COLO829 (cell line): ENCODE measurements at regions not wholly inside any gene's neighbourhood (a gene's known extent, or its start where the extent isn't known, plus 50 kb on each side); places are given as distances from the start of the nearest gene placed in this dataset.
A peak's percentile ranks its signal among the peaks of the same experiment; 100 is the strongest.
"Not testable (repeated sequence)": the region's sequence is repeated elsewhere in the genome, so short reads cannot be mapped to it uniquely, and the experiment has no call there.

ENCODE experiments used
- DNase-seq: peaks from one replicate; pipeline ENCODE4 v3.0.0; 2012; ENCODE audit warnings: low spot score

GRCh38 chr2:228793116-228793515 lies 478.0 kb downstream of the PID1 start:
- DNase-seq: no peak

- no peak for DNase-seq
Measured at GRCh38 chr2:228786901-228787300, 484.2 kb downstream of the PID1 start.

GRCh38 chr2:228782281-228782680 lies 488.8 kb downstream of the PID1 start:
- DNase-seq: no peak

GRCh38 chr2:228777855-228778355 lies 493.2 kb downstream of the PID1 start:
- no peak for DNase-seq

- DNase-seq: no peak
Measured at GRCh38 chr2:228774548-228774947, 496.5 kb downstream of the PID1 start.

- DNase-seq: no peak
Measured at GRCh38 chr2:228771774-228772173, 499.3 kb downstream of the PID1 start.

GRCh38 chr2:228771315-228771714 lies 499.8 kb downstream of the PID1 start:
- DNase-seq: no peak

GRCh38 chr2:228768818-228769217 lies 502.3 kb downstream of the PID1 start:
- peak; percentile 36 for DNase-seq

- DNase-seq: not testable (repeated sequence)
Measured at GRCh38 chr2:228768141-228768540, 502.9 kb downstream of the PID1 start.

GRCh38 chr2:228767196-228767595 lies 503.9 kb downstream of the PID1 start:
- no peak for DNase-seq

GRCh38 chr2:228763379-228763981 lies 507.6 kb downstream of the PID1 start:
- no peak for DNase-seq

- DNase-seq: no peak
Measured at GRCh38 chr2:228762565-228762964, 508.5 kb downstream of the PID1 start.

- not testable (repeated sequence) for DNase-seq
Measured at GRCh38 chr2:228755661-228756060, 515.4 kb downstream of the PID1 start.

GRCh38 chr2:228747483-228747882 lies 523.6 kb downstream of the PID1 start:
- DNase-seq: no peak

GRCh38 chr2:228738671-228739380 lies 532.3 kb downstream of the PID1 start:
- DNase-seq: no peak

- DNase-seq: no peak
Measured at GRCh38 chr2:228735697-228736096, 535.4 kb downstream of the PID1 start.

- DNase-seq: no peak
Measured at GRCh38 chr2:228731517-228731916, 539.6 kb downstream of the PID1 start.

- no peak for DNase-seq
Measured at GRCh38 chr2:228728961-228729360, 542.1 kb downstream of the PID1 start.

GRCh38 chr2:228725031-228725430 lies 543.5 kb upstream of the SPHKAP start:
- no peak for DNase-seq

GRCh38 chr2:228723599-228723998 lies 542.1 kb upstream of the SPHKAP start:
- DNase-seq: no peak

- DNase-seq: no peak
Measured at GRCh38 chr2:228722311-228722710, 540.8 kb upstream of the SPHKAP start.

GRCh38 chr2:228720895-228721294 lies 539.4 kb upstream of the SPHKAP start:
- DNase-seq: no peak

- DNase-seq: no peak
Measured at GRCh38 chr2:228709788-228710371, 528.4 kb upstream of the SPHKAP start.
